ENCODE measurements at regions not wholly inside any gene's neighbourhood (a gene's known extent, or its start where the extent isn't known, plus 50 kb on each side); places are given as distances from the start of the nearest gene placed in this dataset.

DNA sequence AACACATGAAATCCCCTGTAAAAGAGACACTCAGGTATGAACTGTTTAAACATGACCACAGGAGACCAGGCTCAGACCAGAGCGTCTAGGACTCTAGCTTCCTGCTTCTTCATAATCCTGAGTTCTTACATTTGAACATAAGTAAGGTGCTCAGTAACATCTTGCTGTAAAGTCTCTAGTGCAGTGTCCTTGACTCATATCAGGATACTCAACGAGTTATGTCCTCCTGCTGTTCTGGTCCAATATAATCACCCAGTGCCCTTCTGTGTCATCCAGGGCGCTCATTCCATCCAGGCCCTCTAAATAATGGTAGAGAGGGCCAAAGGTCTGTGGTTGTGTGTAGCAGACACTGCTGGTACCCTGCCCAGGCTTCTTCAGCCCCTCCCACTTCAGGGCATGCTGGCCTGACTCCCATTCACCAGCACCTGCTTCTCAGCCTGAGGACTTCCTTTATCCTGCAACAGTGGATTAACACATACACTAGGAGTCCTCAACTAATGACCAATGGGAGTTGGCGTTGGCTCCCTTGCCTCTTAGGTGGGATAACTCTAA, 66.8 kb upstream of the MOCS1 start:
- no peak for TF ChIP-seq EZH2 (IDR thresholded peaks at IDR 0.05)
- no peak for TF ChIP-seq POLR2AphosphoS5 (IDR thresholded peaks at IDR 0.05; ENCODE audit: borderline replicate concordance, low read depth, low read length)

All from SK-N-MC (cell line).